Breast epithelium (tissue), 3 donors: ENCODE measurements at regions not wholly inside any gene's neighbourhood (a gene's known extent, or its start where the extent isn't known, plus 50 kb on each side); places are given as distances from the start of the nearest gene placed in this dataset.

ENCODE experiments used
- POLR2A ChIP-seq: fragments of 450-650 bp; IDR thresholded peaks from one replicate; pipeline ENCODE4 v1.6.1; 2016; ENCODE audit warnings: antibody characterized with exemption, mild to moderate bottlenecking, moderate library complexity
- TF ChIP-seq, protein P1 (sequence below), 3 donors: fragments of 450-650 bp; IDR thresholded peaks; one replicate each; pipeline ENCODE4 v1.5.1; 2016 to 2017; ENCODE audit warnings: antibody characterized with exemption in 3 of 3, mild to moderate bottlenecking in 3 of 3, moderate library complexity in 3 of 3

DNA sequence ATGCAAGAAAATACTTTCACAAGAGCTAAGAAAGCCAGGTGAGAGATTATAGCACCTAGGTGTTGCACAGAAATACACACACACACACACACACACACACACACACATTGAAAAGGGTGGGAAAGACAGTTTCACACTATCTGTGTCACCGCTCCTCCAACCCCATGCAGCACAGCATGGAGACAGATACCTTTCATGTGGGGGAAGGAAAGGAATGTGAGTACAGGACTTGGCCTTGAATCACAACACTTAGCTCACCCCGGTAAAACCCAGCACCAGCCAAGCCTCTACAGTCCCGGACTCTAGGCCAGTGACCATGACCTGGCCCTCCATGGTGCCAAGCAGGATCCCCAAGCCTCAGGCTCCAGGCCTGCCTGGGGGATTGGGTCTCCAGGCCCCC, 462.0 kb upstream of the SPRY2 start:
- TF ChIP-seq, protein P1, sequence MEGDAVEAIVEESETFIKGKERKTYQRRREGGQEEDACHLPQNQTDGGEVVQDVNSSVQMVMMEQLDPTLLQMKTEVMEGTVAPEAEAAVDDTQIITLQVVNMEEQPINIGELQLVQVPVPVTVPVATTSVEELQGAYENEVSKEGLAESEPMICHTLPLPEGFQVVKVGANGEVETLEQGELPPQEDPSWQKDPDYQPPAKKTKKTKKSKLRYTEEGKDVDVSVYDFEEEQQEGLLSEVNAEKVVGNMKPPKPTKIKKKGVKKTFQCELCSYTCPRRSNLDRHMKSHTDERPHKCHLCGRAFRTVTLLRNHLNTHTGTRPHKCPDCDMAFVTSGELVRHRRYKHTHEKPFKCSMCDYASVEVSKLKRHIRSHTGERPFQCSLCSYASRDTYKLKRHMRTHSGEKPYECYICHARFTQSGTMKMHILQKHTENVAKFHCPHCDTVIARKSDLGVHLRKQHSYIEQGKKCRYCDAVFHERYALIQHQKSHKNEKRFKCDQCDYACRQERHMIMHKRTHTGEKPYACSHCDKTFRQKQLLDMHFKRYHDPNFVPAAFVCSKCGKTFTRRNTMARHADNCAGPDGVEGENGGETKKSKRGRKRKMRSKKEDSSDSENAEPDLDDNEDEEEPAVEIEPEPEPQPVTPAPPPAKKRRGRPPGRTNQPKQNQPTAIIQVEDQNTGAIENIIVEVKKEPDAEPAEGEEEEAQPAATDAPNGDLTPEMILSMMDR (IDR thresholded peaks at IDR 0.05) = no peak
- TF ChIP-seq POLR2A = no peak
